DND-41 (cell line): ENCODE measurements at regions not wholly inside any gene's neighbourhood (a gene's known extent, or its start where the extent isn't known, plus 50 kb on each side); places are given as distances from the start of the nearest gene placed in this dataset.

ENCODE experiments used
- ATAC-seq: fragments of 200-7000 bp; cut with Tn5 transposase; 3 replicates; pipeline ENCODE4 v1.9.1; 2021; ENCODE audit warnings: low read depth; ENCODE audit not compliant: insufficient read depth
- DNase-seq: peaks from one replicate; pipeline ENCODE4 v3.0.0-alpha.2; 2020
- H2AFZ ChIP-seq: 2 replicates; pipeline ENCODE4 v1.6.0; 2012; ENCODE audit warnings: low read depth, low read length
- H3K27ac ChIP-seq: 2 replicates; pipeline ENCODE4 v1.5.1; 2012; ENCODE audit warnings: low read length, inconsistent platforms
- H3K27me3 ChIP-seq: fragments of 200-600 bp; sonication (generic); 2 replicates; pipeline ENCODE4 v1.6.0; 2012; ENCODE audit warnings: low read length, mild to moderate bottlenecking, inconsistent platforms; ENCODE audit not compliant: insufficient read depth, poor library complexity
- H3K36me3 ChIP-seq: 2 replicates; pipeline ENCODE4 v1.5.1; 2012; ENCODE audit warnings: low read length, inconsistent platforms; ENCODE audit not compliant: insufficient read depth
- H3K4me1 ChIP-seq: 2 replicates; pipeline ENCODE4 v1.5.1; 2012; ENCODE audit warnings: mild to moderate bottlenecking, low read length; ENCODE audit not compliant: insufficient read depth
- H3K4me2 ChIP-seq: 2 replicates; pipeline ENCODE4 v1.6.0; 2012; ENCODE audit warnings: mild to moderate bottlenecking, moderate library complexity, low read length, inconsistent platforms; ENCODE audit not compliant: insufficient read depth
- H3K4me3 ChIP-seq, 2 experiments: fragments of 200-600 bp in 1 of 2; shearing (Covaris generic) in 1 of 2; 2 replicates each; pipeline ENCODE4 v1.5.1; 2012 to 2016; ENCODE audit warnings: inconsistent platforms in 2 of 2, low read length in 2 of 2, mild to moderate bottlenecking in 2 of 2, low read depth in 1 of 2, moderate library complexity in 1 of 2
- H3K79me2 ChIP-seq: 2 replicates; pipeline ENCODE4 v1.6.0; 2012; ENCODE audit warnings: low read length, inconsistent platforms; ENCODE audit not compliant: insufficient read depth
- H3K9ac ChIP-seq: 2 replicates; pipeline ENCODE4 v1.6.0; 2012; ENCODE audit warnings: low read depth, mild to moderate bottlenecking, inconsistent platforms, low read length, moderate library complexity
- H3K9me3 ChIP-seq: 2 replicates; pipeline ENCODE4 v1.5.1; 2012; ENCODE audit warnings: low read length, moderate library complexity, mild to moderate bottlenecking, inconsistent platforms; ENCODE audit not compliant: insufficient read depth, severe bottlenecking
- H4K20me1 ChIP-seq: 2 replicates; pipeline ENCODE4 v1.6.0; 2012; ENCODE audit warnings: low read length; ENCODE audit not compliant: insufficient read depth
- EZH2 ChIP-seq: IDR thresholded peaks from 3 replicates; pipeline ENCODE4 v1.6.1; 2012; ENCODE audit warnings: borderline replicate concordance, low read depth, mild to moderate bottlenecking, moderate library complexity, low read length, inconsistent platforms; ENCODE audit not compliant: severe bottlenecking
- TF ChIP-seq, protein P1 (sequence below): IDR thresholded peaks from 2 replicates; pipeline ENCODE4 v1.5.1; 2012; ENCODE audit warnings: borderline replicate concordance, low read length, moderate library complexity, mild to moderate bottlenecking; ENCODE audit not compliant: poor library complexity, severe bottlenecking; ENCODE audit errors: extremely low read depth

DNA sequence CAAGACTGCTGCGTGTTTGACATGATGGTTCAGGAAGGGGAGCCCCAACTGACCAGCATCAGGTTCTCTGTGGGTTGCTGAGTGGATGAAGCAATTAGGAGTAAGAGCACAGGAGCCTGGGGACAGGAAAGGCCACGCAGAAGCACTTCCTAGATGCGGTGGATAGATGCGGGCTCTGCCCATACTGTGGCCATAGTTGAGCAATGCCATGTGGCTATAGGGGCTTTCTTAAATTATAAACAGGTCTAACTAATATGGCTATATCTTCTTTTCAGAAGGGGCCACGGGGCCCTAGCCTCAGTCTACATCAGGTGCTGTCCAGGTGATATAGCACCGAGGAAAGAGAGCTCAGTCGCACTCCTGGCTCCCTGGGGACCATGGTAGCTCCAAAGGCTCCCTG is 198.6 kb downstream of the GADD45G start:
- Histone ChIP-seq H3K27me3 (no peaks in the 10 kb centered on the region), H4K20me1 (no peaks in the 10 kb centered on the region), H3K9ac (no peak overlapping the region), H2AFZ (no peak overlapping the region), H3K27ac (no peak overlapping the region), H3K9me3 (no peaks in the 10 kb centered on the region), H3K4me2 (no peak overlapping the region), H3K36me3 (no peaks in the 10 kb centered on the region), H3K79me2 (no peaks in the 10 kb centered on the region), H3K4me3 (no peak overlapping the region), H3K4me1 (no peaks in the 10 kb centered on the region)
- no peak for DNase-seq
- no peak for ATAC-seq
- TF ChIP-seq EZH2 = no peak
- TF ChIP-seq, protein P1, sequence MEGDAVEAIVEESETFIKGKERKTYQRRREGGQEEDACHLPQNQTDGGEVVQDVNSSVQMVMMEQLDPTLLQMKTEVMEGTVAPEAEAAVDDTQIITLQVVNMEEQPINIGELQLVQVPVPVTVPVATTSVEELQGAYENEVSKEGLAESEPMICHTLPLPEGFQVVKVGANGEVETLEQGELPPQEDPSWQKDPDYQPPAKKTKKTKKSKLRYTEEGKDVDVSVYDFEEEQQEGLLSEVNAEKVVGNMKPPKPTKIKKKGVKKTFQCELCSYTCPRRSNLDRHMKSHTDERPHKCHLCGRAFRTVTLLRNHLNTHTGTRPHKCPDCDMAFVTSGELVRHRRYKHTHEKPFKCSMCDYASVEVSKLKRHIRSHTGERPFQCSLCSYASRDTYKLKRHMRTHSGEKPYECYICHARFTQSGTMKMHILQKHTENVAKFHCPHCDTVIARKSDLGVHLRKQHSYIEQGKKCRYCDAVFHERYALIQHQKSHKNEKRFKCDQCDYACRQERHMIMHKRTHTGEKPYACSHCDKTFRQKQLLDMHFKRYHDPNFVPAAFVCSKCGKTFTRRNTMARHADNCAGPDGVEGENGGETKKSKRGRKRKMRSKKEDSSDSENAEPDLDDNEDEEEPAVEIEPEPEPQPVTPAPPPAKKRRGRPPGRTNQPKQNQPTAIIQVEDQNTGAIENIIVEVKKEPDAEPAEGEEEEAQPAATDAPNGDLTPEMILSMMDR = no peak

DNA sequence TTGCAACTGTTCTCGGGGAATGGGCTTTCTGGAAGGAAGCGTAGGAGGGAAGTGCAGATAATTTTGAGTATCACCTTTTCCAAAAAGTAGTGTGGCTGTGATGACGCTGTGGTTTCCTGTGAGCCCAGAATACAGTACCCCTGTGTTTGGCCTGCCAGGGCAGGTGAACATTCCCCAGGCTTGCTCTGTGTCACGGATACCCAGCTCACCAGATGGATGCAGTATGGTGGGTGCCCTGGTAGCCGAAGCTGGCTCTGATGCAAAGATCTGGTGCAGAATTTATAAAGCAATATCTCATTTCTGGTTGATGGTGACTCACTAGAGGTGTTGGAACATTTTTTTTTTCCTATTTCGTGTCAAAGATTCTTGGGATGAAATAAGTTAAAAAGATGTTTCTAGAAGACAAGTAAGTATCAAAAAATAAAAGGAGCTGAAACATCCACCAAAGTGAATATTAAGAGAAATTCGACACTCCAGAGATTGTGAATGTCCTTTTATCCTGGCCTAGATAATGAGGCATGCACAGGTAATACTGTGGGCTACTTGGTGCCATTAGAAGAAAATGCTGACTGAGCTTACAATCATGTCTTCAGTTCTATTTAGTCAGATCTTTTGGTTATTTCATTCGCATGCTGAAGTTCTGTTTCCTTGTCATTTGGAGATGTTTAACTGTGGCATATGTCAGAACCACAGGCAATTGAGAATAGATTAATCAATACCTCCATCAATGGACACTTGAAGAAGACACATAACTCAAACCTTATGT is 200.1 kb downstream of the GADD45G start:
- ATAC-seq (no peak), DNase-seq (no peak)
- H3K9me3 ChIP-seq = no peaks in the 10 kb centered on the region
- no peak overlapping the region for H3K4me3 ChIP-seq
- H2AFZ ChIP-seq = no peak overlapping the region
- no peak overlapping the region for H3K27ac ChIP-seq
- TF ChIP-seq, protein P1 = no peak
- TF ChIP-seq EZH2 = no peak
- H3K36me3 ChIP-seq = no peaks in the 10 kb centered on the region
- no peaks in the 10 kb centered on the region for H3K27me3 ChIP-seq
- H3K4me1 ChIP-seq = no peaks in the 10 kb centered on the region
- H3K9ac ChIP-seq = no peak overlapping the region
- no peaks in the 10 kb centered on the region for H3K79me2 ChIP-seq
- no peak overlapping the region for H3K4me2 ChIP-seq
- no peaks in the 10 kb centered on the region for H4K20me1 ChIP-seq

DNA sequence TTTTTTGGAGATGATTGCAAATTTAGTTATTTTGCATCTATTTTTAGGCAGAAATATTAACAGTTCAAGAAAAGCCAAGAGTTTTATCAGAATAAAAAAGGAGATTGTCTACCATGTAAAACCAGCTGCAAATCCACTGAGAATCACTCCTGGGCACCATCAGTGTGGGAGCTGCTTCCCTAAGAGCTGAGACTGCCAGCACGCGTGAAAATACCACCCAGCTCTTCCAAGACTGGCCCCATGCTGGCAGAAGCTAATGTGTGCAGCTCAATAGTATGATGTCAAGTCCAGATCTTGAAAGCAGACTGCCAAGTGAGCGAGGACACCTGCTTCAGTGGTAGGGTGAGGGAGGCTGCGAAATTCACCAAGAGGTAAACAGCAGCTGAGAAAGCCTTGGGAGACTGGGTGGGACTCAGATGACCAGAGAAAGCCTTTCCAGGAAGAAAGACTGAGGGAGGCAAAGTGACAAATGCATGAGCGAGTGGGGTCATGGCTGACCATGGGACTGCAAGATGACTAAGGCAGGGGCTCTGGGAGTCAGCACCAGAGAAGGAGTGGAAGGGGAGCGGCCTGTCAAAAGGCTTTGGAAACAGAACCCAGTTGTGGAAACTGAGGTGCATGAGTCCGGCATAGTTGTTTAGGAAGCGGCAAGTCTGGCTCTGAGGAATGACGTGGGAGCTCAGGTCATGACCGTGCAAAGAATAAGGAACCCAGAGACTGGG is 200.9 kb downstream of the GADD45G start:
- Histone ChIP-seq H3K79me2 (no peaks in the 10 kb centered on the region), H3K27ac (no peak overlapping the region), H3K4me1 (no peaks in the 10 kb centered on the region), H3K4me3 (no peak overlapping the region), H4K20me1 (no peaks in the 10 kb centered on the region), H3K27me3 (no peaks in the 10 kb centered on the region), H3K4me2 (no peak overlapping the region), H3K9ac (no peak overlapping the region), H2AFZ (no peak overlapping the region), H3K36me3 (no peaks in the 10 kb centered on the region), H3K9me3 (no peaks in the 10 kb centered on the region)
- TF ChIP-seq, protein P1 = no peak
- TF ChIP-seq EZH2 = no peak
- no peak for DNase-seq
- no peak for ATAC-seq
